HFF-Myc (cell line): ENCODE measurements at regions not wholly inside any gene's neighbourhood (a gene's known extent, or its start where the extent isn't known, plus 50 kb on each side); places are given as distances from the start of the nearest gene placed in this dataset.

Experiments used
- DNase-seq: peaks from one replicate; pipeline ENCODE4 v3.0.0-alpha.2; 2011; ENCODE audit warnings: low read depth; ENCODE audit errors: extremely low read depth
- H3K4me3 ChIP-seq: replicated peaks from 2 replicates; pipeline ENCODE4 v1.5.1; 2011; ENCODE audit warnings: low read depth, mild to moderate bottlenecking, control low read depth, low read length
- TF ChIP-seq, protein P1 (sequence below): IDR thresholded peaks from 2 replicates; pipeline ENCODE4 v1.5.1; 2012; ENCODE audit warnings: mild to moderate bottlenecking, low read depth, low read length, control low read depth; ENCODE audit errors: missing control alignments

DNA sequence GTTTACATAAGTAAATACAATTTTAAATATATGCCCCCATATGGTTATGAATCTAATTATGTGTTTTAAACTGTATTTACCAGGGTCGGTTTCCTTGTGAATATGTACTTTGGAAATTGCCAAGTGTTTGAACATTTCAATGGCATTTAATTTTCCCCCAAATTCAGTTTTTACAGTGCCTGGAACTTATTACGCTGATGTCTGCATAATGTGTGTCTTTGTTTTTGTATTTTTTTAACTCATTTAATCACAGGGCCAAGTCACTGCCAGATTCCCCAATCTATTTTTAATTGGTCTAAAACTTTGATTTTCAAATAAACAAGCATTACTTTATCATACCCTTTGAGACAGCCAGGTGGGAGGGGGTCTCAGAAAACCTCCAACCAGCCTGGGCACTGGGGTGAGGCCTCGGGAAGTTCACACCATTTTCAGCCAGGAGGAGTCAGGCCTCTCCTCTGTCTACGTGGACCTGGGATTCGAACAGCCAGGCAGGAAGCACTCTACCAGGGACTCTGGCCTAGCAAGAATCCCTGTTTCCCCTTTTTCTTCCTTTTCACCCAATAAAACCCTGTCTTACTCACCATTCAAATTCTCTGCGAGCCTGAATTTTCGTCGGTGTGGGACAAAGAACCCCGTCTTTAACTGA lies 151.5 kb upstream of the COL1A2 start:
- TF ChIP-seq, protein P1, sequence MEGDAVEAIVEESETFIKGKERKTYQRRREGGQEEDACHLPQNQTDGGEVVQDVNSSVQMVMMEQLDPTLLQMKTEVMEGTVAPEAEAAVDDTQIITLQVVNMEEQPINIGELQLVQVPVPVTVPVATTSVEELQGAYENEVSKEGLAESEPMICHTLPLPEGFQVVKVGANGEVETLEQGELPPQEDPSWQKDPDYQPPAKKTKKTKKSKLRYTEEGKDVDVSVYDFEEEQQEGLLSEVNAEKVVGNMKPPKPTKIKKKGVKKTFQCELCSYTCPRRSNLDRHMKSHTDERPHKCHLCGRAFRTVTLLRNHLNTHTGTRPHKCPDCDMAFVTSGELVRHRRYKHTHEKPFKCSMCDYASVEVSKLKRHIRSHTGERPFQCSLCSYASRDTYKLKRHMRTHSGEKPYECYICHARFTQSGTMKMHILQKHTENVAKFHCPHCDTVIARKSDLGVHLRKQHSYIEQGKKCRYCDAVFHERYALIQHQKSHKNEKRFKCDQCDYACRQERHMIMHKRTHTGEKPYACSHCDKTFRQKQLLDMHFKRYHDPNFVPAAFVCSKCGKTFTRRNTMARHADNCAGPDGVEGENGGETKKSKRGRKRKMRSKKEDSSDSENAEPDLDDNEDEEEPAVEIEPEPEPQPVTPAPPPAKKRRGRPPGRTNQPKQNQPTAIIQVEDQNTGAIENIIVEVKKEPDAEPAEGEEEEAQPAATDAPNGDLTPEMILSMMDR: no peak
- no peak overlapping the region for H3K4me3 ChIP-seq
- DNase-seq: no peak

DNA sequence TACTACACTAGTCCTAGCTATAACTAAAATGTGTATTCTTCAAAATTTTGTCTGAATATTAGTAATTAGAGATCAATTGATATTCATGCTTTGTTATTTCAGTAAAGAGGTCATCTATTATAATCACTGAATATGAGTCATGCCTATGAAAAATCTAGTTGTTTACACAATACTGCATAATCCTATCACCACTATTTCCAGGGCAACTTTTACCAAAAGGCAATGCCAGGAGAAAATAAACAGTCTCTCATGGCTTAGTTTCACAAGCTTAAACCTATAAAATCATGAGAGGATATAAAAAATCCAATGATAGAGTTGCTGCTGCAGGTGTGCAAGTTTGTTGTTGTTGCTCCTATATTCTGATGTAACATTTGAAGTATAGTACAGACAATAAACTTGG lies 149.9 kb upstream of the COL1A2 start:
- no peak overlapping the region for H3K4me3 ChIP-seq
- TF ChIP-seq, protein P1: no peak
- no peak for DNase-seq

DNA sequence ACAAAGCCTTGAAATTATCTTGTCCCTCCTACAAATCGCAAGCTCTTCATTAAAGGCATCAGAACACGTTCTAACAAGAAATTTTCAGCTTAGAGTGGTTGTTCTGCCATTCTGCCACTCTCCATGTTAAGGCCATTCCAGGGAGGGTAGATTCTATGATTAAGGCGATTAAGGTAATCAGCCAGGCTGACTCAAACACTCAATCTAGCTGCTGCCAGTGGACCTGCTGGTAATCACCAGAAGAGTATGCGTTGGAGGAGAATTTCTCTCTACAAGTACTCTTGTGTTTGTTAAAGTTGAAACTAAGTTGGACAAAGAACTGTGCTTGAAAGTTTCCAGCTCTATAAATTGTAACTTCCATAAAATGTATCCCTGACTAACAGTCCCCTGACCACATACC lies 149.2 kb upstream of the COL1A2 start:
- DNase-seq: no peak
- TF ChIP-seq, protein P1: no peak
- no peak overlapping the region for H3K4me3 ChIP-seq

DNA sequence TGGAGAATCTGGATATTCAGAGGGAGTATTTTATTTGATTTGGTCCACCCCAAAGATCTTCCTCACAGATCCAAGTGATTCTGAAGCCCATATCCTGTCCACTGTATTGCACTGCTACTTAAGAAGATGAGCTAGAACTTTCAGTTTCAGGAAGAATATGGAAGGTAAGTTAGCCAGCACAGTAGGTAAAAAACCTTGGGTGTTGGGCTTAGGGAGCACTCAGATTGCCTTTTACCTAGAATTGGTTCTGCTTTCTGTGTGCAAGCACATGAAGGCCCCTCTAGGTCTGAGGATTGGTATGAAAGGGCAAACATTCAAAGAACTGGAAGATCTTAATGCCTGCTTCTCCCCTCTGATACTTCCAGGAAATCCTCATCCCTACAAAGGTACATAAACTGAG lies 146.7 kb upstream of the COL1A2 start:
- no peak overlapping the region for H3K4me3 ChIP-seq
- DNase-seq: no peak
- TF ChIP-seq, protein P1: no peak

DNA sequence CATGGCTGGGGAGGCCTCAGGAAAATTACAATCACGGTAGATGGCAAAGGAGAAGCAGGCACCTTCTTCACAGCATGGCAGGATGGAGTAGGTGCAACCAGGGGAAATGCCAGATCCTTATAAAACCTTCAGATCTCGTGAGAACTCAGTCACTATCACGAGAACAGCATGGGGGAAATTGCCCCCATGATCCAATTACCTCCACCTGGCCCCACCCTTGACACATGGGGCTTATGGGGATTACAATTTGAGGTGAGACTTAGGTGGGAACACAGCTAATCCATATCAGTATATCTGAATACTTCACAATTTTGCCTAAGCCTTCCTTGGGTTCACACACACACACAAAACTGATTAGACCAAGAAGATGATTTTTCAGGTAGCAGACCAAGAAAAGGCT lies 145.1 kb upstream of the COL1A2 start:
- TF ChIP-seq, protein P1: no peak
- DNase-seq: no peak
- no peak overlapping the region for H3K4me3 ChIP-seq

DNA sequence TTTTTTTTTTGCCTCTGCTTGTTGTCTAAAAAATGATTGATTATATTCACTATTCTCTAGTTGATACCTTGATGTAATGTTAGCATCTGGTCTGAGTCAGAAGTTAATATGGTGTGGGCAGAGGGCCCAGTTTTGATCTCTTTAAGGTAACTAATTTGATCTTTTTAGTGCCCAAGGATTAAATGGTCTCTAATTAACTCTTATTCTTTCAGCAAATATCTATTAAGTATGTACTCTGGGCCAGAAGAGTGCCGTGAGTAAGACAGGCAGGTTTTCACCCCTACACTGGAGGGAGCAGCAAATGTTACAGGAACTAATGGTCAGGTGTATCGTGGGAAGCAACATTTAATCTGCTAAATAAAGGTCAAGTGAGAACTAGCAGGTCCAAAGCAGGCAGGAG lies 144.6 kb upstream of the COL1A2 start:
- TF ChIP-seq, protein P1: no peak
- H3K4me3 ChIP-seq: no peak overlapping the region
- DNase-seq: no peak

DNA sequence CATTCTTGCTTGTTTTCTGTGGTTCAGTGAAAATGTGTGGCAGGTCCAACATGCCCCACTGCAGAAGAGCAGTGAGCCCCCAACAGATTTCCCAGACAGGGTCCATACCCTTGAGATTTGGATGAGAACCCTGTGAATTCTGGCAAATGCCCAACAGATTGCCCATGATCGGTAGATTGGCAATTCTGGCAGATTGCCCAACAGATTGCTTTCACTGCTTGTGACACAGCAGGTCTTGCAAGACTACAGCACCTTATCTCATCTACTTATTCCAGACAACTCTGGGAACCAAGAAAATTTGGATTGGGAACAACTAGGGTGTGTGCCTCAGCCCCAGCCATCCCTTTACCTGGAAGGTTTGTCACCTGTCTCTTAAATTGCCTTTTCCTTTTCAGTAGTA lies 143.7 kb upstream of the COL1A2 start:
- no peak for DNase-seq
- TF ChIP-seq, protein P1: no peak
- no peak overlapping the region for H3K4me3 ChIP-seq
